Upper lobe of right lung (tissue), 1 donor: ENCODE measurements at regions not wholly inside any gene's neighbourhood (a gene's known extent, or its start where the extent isn't known, plus 50 kb on each side); places are given as distances from the start of the nearest gene placed in this dataset.
"Not testable (repeated sequence)": the region's sequence is repeated elsewhere in the genome, so short reads cannot be mapped to it uniquely, and the experiment has no call there.

Experiments
- ATAC-seq: fragments of 200-7000 bp; cut with Tn5 transposase; one replicate; pipeline ENCODE4 v1.9.1; 2020; ENCODE audit warnings: mild to moderate bottlenecking, moderate library complexity
- DNase-seq: peaks from one replicate; pipeline ENCODE4 v3.0.0-alpha.2; 2020
- H3K27ac ChIP-seq: fragments of 200-600 bp; one replicate; pipeline ENCODE4 v1.8.0; 2022
- H3K27me3 ChIP-seq: fragments of 200-600 bp; one replicate; pipeline ENCODE4 v1.8.0; 2022; ENCODE audit warnings: mild to moderate bottlenecking
- H3K36me3 ChIP-seq: fragments of 200-600 bp; one replicate; pipeline ENCODE4 v1.8.0; 2022
- H3K4me1 ChIP-seq: fragments of 200-600 bp; one replicate; pipeline ENCODE4 v1.8.0; 2022
- H3K4me3 ChIP-seq: fragments of 200-600 bp; one replicate; pipeline ENCODE4 v1.8.0; 2022; ENCODE audit warnings: mild to moderate bottlenecking
- H3K9me3 ChIP-seq: fragments of 200-600 bp; one replicate; pipeline ENCODE4 v1.8.0; 2022
- CTCF ChIP-seq: fragments of 200-600 bp; IDR thresholded peaks from one replicate; pipeline ENCODE4 v1.8.0; 2022; ENCODE audit warnings: antibody characterized with exemption
- intact Hi-C: fragments of 100-400 bp; cut with DNase I; formaldehyde crosslinking; loops from one replicate; pipeline ENCODE4 v1.11.0; 2022
- donor health status: DM: no; HTN: yes; CAD: no; lungs with severe emphysema.

- ATAC-seq: no peak
- H3K9me3 ChIP-seq: no peaks in the 10 kb centered on the region
- DNase-seq: no peak
- H3K4me1 ChIP-seq: no peaks in the 10 kb centered on the region
- intact Hi-C loops: no loop called here
- no peaks in the 10 kb centered on the region for H3K36me3 ChIP-seq
- H3K4me3 ChIP-seq: no peak overlapping the region
- H3K27ac ChIP-seq: no peak overlapping the region
- no peak for TF ChIP-seq CTCF
- no peaks in the 10 kb centered on the region for H3K27me3 ChIP-seq
Observed at GRCh38 chr5:13580058-13580457, 364.4 kb downstream of the DNAH5 start.

GRCh38 chr5:13579091-13579490, 365.4 kb downstream of the DNAH5 start:
- intact Hi-C loops, H3K4me3 ChIP-seq, H3K36me3 ChIP-seq, H3K9me3 ChIP-seq, ATAC-seq, H3K27me3 ChIP-seq, H3K27ac ChIP-seq, DNase-seq, H3K4me1 ChIP-seq: not testable (repeated sequence)

GRCh38 chr5:13578311-13579039, 366.0 kb downstream of the DNAH5 start:
- H3K36me3 ChIP-seq, DNase-seq, H3K9me3 ChIP-seq, intact Hi-C loops, H3K27me3 ChIP-seq, H3K4me3 ChIP-seq, H3K27ac ChIP-seq, ATAC-seq, H3K4me1 ChIP-seq: not testable (repeated sequence)

GRCh38 chr5:13574574-13574973, 369.9 kb downstream of the DNAH5 start:
- no peak for TF ChIP-seq CTCF
- Histone ChIP-seq H3K4me3 (no peak overlapping the region), H3K36me3 (no peaks in the 10 kb centered on the region), H3K9me3 (no peaks in the 10 kb centered on the region), H3K27ac (no peak overlapping the region), H3K4me1 (no peaks in the 10 kb centered on the region), H3K27me3 (no peaks in the 10 kb centered on the region)
- DNase-seq: no peak
- no peak for ATAC-seq
- intact Hi-C loops: no loop called here

- TF ChIP-seq CTCF: no peak
- no peaks in the 10 kb centered on the region for H3K27me3 ChIP-seq
- no peaks in the 10 kb centered on the region for H3K36me3 ChIP-seq
- H3K4me3 ChIP-seq: no peak overlapping the region
- H3K27ac ChIP-seq: no peak overlapping the region
- ATAC-seq (no peak), DNase-seq (no peak)
- H3K4me1 ChIP-seq: no peaks in the 10 kb centered on the region
- intact Hi-C loops: no loop called here
- H3K9me3 ChIP-seq: no peaks in the 10 kb centered on the region
Observed at GRCh38 chr5:13572163-13572562, 372.3 kb downstream of the DNAH5 start.

- Histone ChIP-seq H3K4me1 (no peaks in the 10 kb centered on the region), H3K27ac (no peak overlapping the region), H3K4me3 (no peak overlapping the region), H3K27me3 (no peaks in the 10 kb centered on the region), H3K36me3 (no peaks in the 10 kb centered on the region), H3K9me3 (no peaks in the 10 kb centered on the region)
- ATAC-seq (no peak), DNase-seq (no peak)
- intact Hi-C loops: no loop called here
- no peak for TF ChIP-seq CTCF
Observed at GRCh38 chr5:13569090-13569715, 375.3 kb downstream of the DNAH5 start.
